GM18499 (cell line): ENCODE measurements at regions not wholly inside any gene's neighbourhood (a gene's known extent, or its start where the extent isn't known, plus 50 kb on each side); places are given as distances from the start of the nearest gene placed in this dataset.
"Not testable (repeated sequence)": the region's sequence is repeated elsewhere in the genome, so short reads cannot be mapped to it uniquely, and the experiment has no call there.

ENCODE experiments used
- ATAC-seq: cut with Tn5 transposase; IDR thresholded peaks from one replicate; pipeline ENCODE4 v1.9.1; 2021; ENCODE audit warnings: moderate number of reproducible peaks; ENCODE audit not compliant: insufficient read depth, unreplicated experiment

- not testable (repeated sequence) for ATAC-seq
Observed at GRCh38 chr9:1930245-1930736, 84.9 kb upstream of the SMARCA2 start.

GRCh38 chr9:1938135-1938534, 77.0 kb upstream of the SMARCA2 start:
- ATAC-seq = peak; percentile 3

- peak; percentile 43 for ATAC-seq
Observed at GRCh38 chr9:1938675-1939170, 76.4 kb upstream of the SMARCA2 start.

- peak; percentile 34 for ATAC-seq
Observed at GRCh38 chr9:1939466-1939865, 75.7 kb upstream of the SMARCA2 start.

- peak; percentile 69 for ATAC-seq
Observed at GRCh38 chr9:1939926-1940368, 75.2 kb upstream of the SMARCA2 start.

GRCh38 chr9:1941989-1942388, 73.2 kb upstream of the SMARCA2 start:
- no peak for ATAC-seq

GRCh38 chr9:1946526-1947283, 68.4 kb upstream of the SMARCA2 start:
- no peak for ATAC-seq

- no peak for ATAC-seq
Observed at GRCh38 chr9:1947438-1947837, 67.7 kb upstream of the SMARCA2 start.

- no peak for ATAC-seq
Observed at GRCh38 chr9:1948541-1948940, 66.6 kb upstream of the SMARCA2 start.

- no peak for ATAC-seq
Observed at GRCh38 chr9:1951446-1951845, 63.7 kb upstream of the SMARCA2 start.

GRCh38 chr9:1952001-1952400, 63.1 kb upstream of the SMARCA2 start:
- ATAC-seq = no peak

- ATAC-seq = no peak
Observed at GRCh38 chr9:1954238-1954637, 60.9 kb upstream of the SMARCA2 start.

GRCh38 chr9:1956958-1957357, 58.2 kb upstream of the SMARCA2 start:
- no peak for ATAC-seq

- ATAC-seq = no peak
Observed at GRCh38 chr9:1957856-1958255, 57.3 kb upstream of the SMARCA2 start.

- no peak for ATAC-seq
Observed at GRCh38 chr9:1959371-1959770, 55.8 kb upstream of the SMARCA2 start.

- no peak for ATAC-seq
Observed at GRCh38 chr9:1960342-1961042, 54.7 kb upstream of the SMARCA2 start.

GRCh38 chr9:1962122-1962521, 53.0 kb upstream of the SMARCA2 start:
- ATAC-seq = no peak

GRCh38 chr9:1962588-1963106, 52.5 kb upstream of the SMARCA2 start:
- ATAC-seq = no peak

GRCh38 chr9:1964093-1964492, 51.1 kb upstream of the SMARCA2 start:
- ATAC-seq = no peak
